ENCODE measurements at regions not wholly inside any gene's neighbourhood (a gene's known extent, or its start where the extent isn't known, plus 50 kb on each side); places are given as distances from the start of the nearest gene placed in this dataset.

DNA sequence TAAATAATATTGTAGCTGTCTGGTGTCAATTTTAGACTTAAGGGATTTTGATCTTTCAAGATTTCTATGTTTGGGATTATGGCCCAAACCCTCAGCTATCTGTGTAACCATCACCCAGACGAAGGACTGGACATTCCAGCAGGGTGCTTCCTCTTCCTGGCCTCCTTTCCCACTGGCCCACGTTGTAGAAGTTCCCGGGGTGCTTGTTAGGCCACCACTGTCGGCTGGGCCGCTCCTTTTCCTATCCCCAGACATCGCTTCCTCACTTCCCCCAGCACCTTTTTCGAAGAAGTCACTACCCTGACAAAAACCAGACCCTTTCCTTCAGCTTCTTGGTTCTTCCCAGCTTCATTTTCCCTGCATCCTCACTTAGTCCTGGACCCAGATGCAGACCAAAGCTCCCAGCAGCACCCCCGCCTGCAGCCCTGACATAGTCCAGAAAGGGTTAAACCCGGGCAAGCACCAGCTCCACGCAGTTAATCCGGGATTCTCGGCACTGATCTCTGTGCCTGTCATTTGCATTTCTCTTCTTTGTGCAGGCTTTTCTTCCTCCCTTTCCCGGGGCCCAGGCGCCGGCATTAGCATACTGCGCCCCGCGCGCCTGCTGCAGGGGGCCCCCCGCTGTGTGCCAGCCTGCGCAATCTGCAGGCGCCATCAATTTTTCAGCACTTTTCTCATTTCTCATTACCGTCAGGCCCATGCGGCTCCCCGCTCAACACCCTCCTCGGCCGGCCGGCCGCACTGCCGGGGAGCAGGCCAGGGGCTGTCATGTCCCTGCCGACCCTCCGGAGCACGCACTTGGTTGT lies 90.6 kb downstream of the ZNF621 start:
- DNase-seq (ENCODE audit: low read depth, low spot score) (no peak), FAIRE-seq (no peak)
- Histone ChIP-seq H3K4me2 (ENCODE audit: control insufficient read depth, extremely low read depth, insufficient read depth, low read depth, low read length) (no peak overlapping the region), H3K27me3 (ENCODE audit: control insufficient read depth, extremely low read depth, insufficient read depth, low read length) (peaks cover 26% of the 10 kb centered on the region), H3K36me3 (ENCODE audit: control insufficient read depth in 2 of 2, extremely low read depth in 1 of 2, insufficient read depth in 2 of 2, low read length in 2 of 2) (no peaks in the 10 kb centered on the region), H2AFZ (ENCODE audit: control insufficient read depth, low read length) (no peak overlapping the region), H4K20me1 (ENCODE audit: control insufficient read depth, extremely low read depth, insufficient read depth, low read length) (no peaks in the 10 kb centered on the region), H3K4me1 (ENCODE audit: control insufficient read depth, extremely low read depth, insufficient read depth, low read length) (peaks cover 6% of the 10 kb centered on the region), H3K79me2 (ENCODE audit: control insufficient read depth, insufficient read depth, low read length) (no peaks in the 10 kb centered on the region), H3K9me3 (ENCODE audit: control insufficient read depth, low read depth, low read length) (no peaks in the 10 kb centered on the region), H3K4me3 (ENCODE audit: control insufficient read depth in 2 of 3, extremely low read depth in 1 of 3, insufficient read depth in 2 of 3, low read depth in 1 of 3, low read length in 3 of 3) (no peak overlapping the region), H3K9me1 (ENCODE audit: control insufficient read depth, extremely low read depth, insufficient read depth, low read length) (no peaks in the 10 kb centered on the region), H3K9ac (ENCODE audit: control insufficient read depth, extremely low read depth, insufficient read depth, low read length) (no peak overlapping the region), H3K27ac (ENCODE audit: control insufficient read depth, insufficient read depth, low read length) (no peak overlapping the region)
- dilution Hi-C loops (cut with MboI; ENCODE audit: extremely low pct_ligation_motif_present, low sequenced_read_pairs), result no loop called here
- TF ChIP-seq, protein P1, sequence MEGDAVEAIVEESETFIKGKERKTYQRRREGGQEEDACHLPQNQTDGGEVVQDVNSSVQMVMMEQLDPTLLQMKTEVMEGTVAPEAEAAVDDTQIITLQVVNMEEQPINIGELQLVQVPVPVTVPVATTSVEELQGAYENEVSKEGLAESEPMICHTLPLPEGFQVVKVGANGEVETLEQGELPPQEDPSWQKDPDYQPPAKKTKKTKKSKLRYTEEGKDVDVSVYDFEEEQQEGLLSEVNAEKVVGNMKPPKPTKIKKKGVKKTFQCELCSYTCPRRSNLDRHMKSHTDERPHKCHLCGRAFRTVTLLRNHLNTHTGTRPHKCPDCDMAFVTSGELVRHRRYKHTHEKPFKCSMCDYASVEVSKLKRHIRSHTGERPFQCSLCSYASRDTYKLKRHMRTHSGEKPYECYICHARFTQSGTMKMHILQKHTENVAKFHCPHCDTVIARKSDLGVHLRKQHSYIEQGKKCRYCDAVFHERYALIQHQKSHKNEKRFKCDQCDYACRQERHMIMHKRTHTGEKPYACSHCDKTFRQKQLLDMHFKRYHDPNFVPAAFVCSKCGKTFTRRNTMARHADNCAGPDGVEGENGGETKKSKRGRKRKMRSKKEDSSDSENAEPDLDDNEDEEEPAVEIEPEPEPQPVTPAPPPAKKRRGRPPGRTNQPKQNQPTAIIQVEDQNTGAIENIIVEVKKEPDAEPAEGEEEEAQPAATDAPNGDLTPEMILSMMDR (optimal IDR thresholded peaks at IDR 0.05 in 1 of 3, IDR thresholded peaks at IDR 0.05 in 1 of 3, conservative IDR thresholded peaks at IDR 0.05 in 1 of 3; ENCODE audit: extremely low read depth in 1 of 3, insufficient read depth in 2 of 3, low read length in 3 of 3), result no peak
- TF ChIP-seq EZH2 (IDR thresholded peaks at IDR 0.05; ENCODE audit: low read length), result no peak

DNA sequence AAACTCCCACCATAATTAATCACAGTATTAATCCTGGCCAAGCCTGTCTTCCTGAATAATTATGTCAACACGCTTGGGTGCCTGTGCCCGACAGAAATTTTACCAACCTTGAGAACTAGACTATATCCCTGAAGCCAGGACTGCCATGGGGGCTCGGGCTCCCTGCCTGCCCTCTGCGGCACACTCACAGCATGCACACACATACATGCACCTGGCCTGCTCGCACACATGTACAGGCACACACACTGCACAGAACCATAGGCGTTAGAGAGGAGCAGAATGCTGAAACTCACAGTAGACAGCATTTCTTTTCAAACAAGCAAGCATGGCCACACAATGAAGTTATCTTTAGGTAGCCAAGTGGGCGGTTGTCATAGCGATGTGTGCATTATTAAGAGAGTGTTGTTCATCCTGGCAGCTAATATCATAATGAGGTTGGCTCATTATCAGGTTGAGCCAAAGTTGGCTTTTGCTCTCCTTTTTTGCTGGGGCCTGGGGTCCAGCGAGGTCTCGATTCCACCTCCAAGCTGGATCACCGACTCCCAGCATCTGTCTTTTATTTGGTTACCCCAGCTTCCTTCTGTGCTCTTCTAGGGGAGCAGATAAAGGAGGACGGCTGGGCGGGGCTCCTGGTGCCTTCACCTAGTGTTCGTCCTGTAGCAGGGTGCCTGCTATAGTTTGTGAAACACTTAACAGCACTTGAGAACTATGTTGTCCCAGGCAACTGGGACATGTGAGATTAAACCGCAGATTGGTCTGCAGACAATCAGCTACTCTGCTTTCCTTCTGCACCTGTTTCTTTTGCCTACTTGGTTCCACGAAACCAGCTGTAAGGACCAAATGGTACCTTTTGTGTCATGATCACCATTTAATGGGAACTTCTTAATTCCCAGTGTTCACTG lies 91.4 kb downstream of the ZNF621 start:
- peaks cover 26% of the 10 kb centered on the region for H3K27me3 ChIP-seq (ENCODE audit: control insufficient read depth, extremely low read depth, insufficient read depth, low read length)
- no peaks in the 10 kb centered on the region for H3K9me3 ChIP-seq (ENCODE audit: control insufficient read depth, low read depth, low read length)
- peak; percentile 39 for TF ChIP-seq EZH2 (IDR thresholded peaks at IDR 0.05; ENCODE audit: low read length)
- TF ChIP-seq, protein P1 (optimal IDR thresholded peaks at IDR 0.05 in 1 of 3, IDR thresholded peaks at IDR 0.05 in 1 of 3, conservative IDR thresholded peaks at IDR 0.05 in 1 of 3; ENCODE audit: extremely low read depth in 1 of 3, insufficient read depth in 2 of 3, low read length in 3 of 3), result no peak
- DNase-seq (ENCODE audit: low read depth, low spot score), result no peak
- H3K9me1 ChIP-seq (ENCODE audit: control insufficient read depth, extremely low read depth, insufficient read depth, low read length), result no peaks in the 10 kb centered on the region
- no peak overlapping the region for H3K27ac ChIP-seq (ENCODE audit: control insufficient read depth, insufficient read depth, low read length)
- dilution Hi-C loops (cut with MboI; ENCODE audit: extremely low pct_ligation_motif_present, low sequenced_read_pairs), result no loop called here
- no peak overlapping the region for H3K4me3 ChIP-seq (ENCODE audit: control insufficient read depth in 2 of 3, extremely low read depth in 1 of 3, insufficient read depth in 2 of 3, low read depth in 1 of 3, low read length in 3 of 3)
- no peaks in the 10 kb centered on the region for H4K20me1 ChIP-seq (ENCODE audit: control insufficient read depth, extremely low read depth, insufficient read depth, low read length)
- peaks cover 9% of the 10 kb centered on the region for H3K4me1 ChIP-seq (ENCODE audit: control insufficient read depth, extremely low read depth, insufficient read depth, low read length)
- no peak overlapping the region for H2AFZ ChIP-seq (ENCODE audit: control insufficient read depth, low read length)
- H3K79me2 ChIP-seq (ENCODE audit: control insufficient read depth, insufficient read depth, low read length), result no peaks in the 10 kb centered on the region
- H3K9ac ChIP-seq (ENCODE audit: control insufficient read depth, extremely low read depth, insufficient read depth, low read length), result no peak overlapping the region
- no peak for FAIRE-seq
- H3K36me3 ChIP-seq (ENCODE audit: control insufficient read depth in 2 of 2, extremely low read depth in 1 of 2, insufficient read depth in 2 of 2, low read length in 2 of 2), result no peaks in the 10 kb centered on the region
- H3K4me2 ChIP-seq (ENCODE audit: control insufficient read depth, extremely low read depth, insufficient read depth, low read depth, low read length), result no peak overlapping the region

Measured in keratinocyte (primary cell).